ENCODE measurements at regions not wholly inside any gene's neighbourhood (a gene's known extent, or its start where the extent isn't known, plus 50 kb on each side); places are given as distances from the start of the nearest gene placed in this dataset.

DNA sequence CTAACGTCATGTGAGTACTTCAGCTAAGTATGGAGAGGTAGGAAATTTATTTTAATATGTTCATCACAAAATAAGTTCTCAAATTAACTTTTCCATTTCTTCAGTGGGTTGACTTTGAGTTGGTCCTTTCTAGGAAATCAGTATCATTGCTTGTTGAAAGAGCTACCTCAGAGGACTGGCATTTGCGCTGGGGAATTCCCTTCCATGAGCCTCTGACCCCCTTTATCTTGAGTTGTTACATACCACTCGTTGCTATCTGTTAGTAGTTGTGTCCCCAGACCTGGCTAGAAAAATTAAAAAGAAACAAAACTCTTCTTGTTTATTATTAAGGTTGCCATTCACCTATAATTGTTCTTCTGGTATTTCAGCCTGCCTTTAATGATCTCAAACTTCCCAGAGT lies 96.8 kb upstream of the ROBO2 start:
- ATAC-seq = no peak
- no peak for TF ChIP-seq CSDC2 (CRISPR knock-in tag; IDR thresholded peaks at IDR 0.05)
- TF ChIP-seq, protein P1, sequence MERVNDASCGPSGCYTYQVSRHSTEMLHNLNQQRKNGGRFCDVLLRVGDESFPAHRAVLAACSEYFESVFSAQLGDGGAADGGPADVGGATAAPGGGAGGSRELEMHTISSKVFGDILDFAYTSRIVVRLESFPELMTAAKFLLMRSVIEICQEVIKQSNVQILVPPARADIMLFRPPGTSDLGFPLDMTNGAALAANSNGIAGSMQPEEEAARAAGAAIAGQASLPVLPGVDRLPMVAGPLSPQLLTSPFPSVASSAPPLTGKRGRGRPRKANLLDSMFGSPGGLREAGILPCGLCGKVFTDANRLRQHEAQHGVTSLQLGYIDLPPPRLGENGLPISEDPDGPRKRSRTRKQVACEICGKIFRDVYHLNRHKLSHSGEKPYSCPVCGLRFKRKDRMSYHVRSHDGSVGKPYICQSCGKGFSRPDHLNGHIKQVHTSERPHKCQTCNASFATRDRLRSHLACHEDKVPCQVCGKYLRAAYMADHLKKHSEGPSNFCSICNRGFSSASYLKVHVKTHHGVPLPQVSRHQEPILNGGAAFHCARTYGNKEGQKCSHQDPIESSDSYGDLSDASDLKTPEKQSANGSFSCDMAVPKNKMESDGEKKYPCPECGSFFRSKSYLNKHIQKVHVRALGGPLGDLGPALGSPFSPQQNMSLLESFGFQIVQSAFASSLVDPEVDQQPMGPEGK (CRISPR knock-in tag; IDR thresholded peaks at IDR 0.05; ENCODE audit: borderline replicate concordance) = no peak
- TF ChIP-seq ESRRG (CRISPR knock-in tag; IDR thresholded peaks at IDR 0.05) = no peak
- TF ChIP-seq, protein P2, sequence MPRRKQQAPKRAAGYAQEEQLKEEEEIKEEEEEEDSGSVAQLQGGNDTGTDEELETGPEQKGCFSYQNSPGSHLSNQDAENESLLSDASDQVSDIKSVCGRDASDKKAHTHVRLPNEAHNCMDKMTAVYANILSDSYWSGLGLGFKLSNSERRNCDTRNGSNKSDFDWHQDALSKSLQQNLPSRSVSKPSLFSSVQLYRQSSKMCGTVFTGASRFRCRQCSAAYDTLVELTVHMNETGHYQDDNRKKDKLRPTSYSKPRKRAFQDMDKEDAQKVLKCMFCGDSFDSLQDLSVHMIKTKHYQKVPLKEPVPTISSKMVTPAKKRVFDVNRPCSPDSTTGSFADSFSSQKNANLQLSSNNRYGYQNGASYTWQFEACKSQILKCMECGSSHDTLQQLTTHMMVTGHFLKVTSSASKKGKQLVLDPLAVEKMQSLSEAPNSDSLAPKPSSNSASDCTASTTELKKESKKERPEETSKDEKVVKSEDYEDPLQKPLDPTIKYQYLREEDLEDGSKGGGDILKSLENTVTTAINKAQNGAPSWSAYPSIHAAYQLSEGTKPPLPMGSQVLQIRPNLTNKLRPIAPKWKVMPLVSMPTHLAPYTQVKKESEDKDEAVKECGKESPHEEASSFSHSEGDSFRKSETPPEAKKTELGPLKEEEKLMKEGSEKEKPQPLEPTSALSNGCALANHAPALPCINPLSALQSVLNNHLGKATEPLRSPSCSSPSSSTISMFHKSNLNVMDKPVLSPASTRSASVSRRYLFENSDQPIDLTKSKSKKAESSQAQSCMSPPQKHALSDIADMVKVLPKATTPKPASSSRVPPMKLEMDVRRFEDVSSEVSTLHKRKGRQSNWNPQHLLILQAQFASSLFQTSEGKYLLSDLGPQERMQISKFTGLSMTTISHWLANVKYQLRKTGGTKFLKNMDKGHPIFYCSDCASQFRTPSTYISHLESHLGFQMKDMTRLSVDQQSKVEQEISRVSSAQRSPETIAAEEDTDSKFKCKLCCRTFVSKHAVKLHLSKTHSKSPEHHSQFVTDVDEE (CRISPR knock-in tag; IDR thresholded peaks at IDR 0.05) = no peak
- TF ChIP-seq ZNF70 (CRISPR knock-in tag; IDR thresholded peaks at IDR 0.05) = no peak
- TF ChIP-seq TCF4 (CRISPR knock-in tag; IDR thresholded peaks at IDR 0.05; ENCODE audit: borderline replicate concordance) = no peak
- TF ChIP-seq ISL1 (CRISPR knock-in tag; IDR thresholded peaks at IDR 0.05) = no peak
- TF ChIP-seq GLIS3 (CRISPR knock-in tag; IDR thresholded peaks at IDR 0.05) = no peak
- TF ChIP-seq ZC3H10 (CRISPR knock-in tag; IDR thresholded peaks at IDR 0.05) = no peak
- TF ChIP-seq, protein P3, sequence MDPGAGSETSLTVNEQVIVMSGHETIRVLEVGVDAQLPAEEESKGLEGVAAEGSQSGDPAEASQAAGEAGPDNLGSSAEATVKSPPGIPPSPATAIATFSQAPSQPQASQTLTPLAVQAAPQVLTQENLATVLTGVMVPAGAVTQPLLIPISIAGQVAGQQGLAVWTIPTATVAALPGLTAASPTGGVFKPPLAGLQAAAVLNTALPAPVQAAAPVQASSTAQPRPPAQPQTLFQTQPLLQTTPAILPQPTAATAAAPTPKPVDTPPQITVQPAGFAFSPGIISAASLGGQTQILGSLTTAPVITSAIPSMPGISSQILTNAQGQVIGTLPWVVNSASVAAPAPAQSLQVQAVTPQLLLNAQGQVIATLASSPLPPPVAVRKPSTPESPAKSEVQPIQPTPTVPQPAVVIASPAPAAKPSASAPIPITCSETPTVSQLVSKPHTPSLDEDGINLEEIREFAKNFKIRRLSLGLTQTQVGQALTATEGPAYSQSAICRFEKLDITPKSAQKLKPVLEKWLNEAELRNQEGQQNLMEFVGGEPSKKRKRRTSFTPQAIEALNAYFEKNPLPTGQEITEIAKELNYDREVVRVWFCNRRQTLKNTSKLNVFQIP (CRISPR knock-in tag; IDR thresholded peaks at IDR 0.05; ENCODE audit: borderline replicate concordance, low read depth) = no peak

DNA sequence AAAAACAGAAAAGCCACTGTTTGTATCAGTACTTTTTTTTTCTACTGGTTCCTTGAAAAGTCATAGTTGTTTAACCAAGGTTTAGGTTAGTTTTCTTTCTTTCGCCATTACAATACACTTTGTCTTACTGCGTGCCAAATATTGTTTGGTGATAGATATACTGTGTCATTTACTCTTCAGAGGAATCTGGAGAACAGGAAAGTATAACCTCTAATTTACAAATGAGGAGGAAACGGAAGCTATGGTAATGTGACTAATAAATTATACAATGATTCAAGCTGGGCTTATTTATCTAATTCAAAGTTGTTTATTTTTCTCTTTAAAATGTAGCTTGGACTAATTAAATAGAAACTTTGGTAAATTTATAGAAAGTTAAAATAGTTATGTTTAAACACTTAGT lies 96.2 kb upstream of the ROBO2 start:
- ATAC-seq = no peak
- TF ChIP-seq ZNF565 (CRISPR knock-in tag; conservative IDR thresholded peaks at IDR 0.05; ENCODE audit: low read depth) (no peak), CSDC2 (CRISPR knock-in tag; IDR thresholded peaks at IDR 0.05) (no peak), TCF4 (CRISPR knock-in tag; IDR thresholded peaks at IDR 0.05; ENCODE audit: borderline replicate concordance) (no peak), ZNF70 (CRISPR knock-in tag; IDR thresholded peaks at IDR 0.05) (no peak), ISL1 (CRISPR knock-in tag; IDR thresholded peaks at IDR 0.05) (no peak), ARNTL (CRISPR knock-in tag; IDR thresholded peaks at IDR 0.05; ENCODE audit: borderline replicate concordance, low read depth) (no peak), BACH2 (CRISPR knock-in tag; IDR thresholded peaks at IDR 0.05; ENCODE audit: borderline replicate concordance) (no peak), ZFP30 (CRISPR knock-in tag; IDR thresholded peaks at IDR 0.05) (no peak), ZC3H10 (CRISPR knock-in tag; IDR thresholded peaks at IDR 0.05) (no peak), GLIS3 (CRISPR knock-in tag; IDR thresholded peaks at IDR 0.05) (no peak), ZNF8 (CRISPR knock-in tag; IDR thresholded peaks at IDR 0.05) (no peak), ZFP3 (CRISPR knock-in tag; IDR thresholded peaks at IDR 0.05) (no peak)
- TF ChIP-seq, protein P4, sequence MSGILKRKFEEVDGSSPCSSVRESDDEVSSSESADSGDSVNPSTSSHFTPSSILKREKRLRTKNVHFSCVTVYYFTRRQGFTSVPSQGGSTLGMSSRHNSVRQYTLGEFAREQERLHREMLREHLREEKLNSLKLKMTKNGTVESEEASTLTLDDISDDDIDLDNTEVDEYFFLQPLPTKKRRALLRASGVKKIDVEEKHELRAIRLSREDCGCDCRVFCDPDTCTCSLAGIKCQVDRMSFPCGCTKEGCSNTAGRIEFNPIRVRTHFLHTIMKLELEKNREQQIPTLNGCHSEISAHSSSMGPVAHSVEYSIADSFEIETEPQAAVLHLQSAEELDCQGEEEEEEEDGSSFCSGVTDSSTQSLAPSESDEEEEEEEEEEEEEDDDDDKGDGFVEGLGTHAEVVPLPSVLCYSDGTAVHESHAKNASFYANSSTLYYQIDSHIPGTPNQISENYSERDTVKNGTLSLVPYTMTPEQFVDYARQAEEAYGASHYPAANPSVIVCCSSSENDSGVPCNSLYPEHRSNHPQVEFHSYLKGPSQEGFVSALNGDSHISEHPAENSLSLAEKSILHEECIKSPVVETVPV (CRISPR knock-in tag; IDR thresholded peaks at IDR 0.05) = no peak
- TF ChIP-seq, protein P1 (CRISPR knock-in tag; IDR thresholded peaks at IDR 0.05; ENCODE audit: borderline replicate concordance) = no peak
- TF ChIP-seq, protein P2 (CRISPR knock-in tag; IDR thresholded peaks at IDR 0.05) = no peak
- TF ChIP-seq, protein P3 (CRISPR knock-in tag; IDR thresholded peaks at IDR 0.05; ENCODE audit: borderline replicate concordance, low read depth) = no peak

All from SK-N-SH treated with all-trans-retinoic acid at 6 μM for 48 hours (cell line).